Activated naive CD4-positive, alpha-beta T cell treated with Interleukin-2 at 50 U/mL for 16 hours (primary cell): ENCODE measurements at regions not wholly inside any gene's neighbourhood (a gene's known extent, or its start where the extent isn't known, plus 50 kb on each side); places are given as distances from the start of the nearest gene placed in this dataset.
"Not testable (repeated sequence)": the region's sequence is repeated elsewhere in the genome, so short reads cannot be mapped to it uniquely, and the experiment has no call there.

ENCODE experiments used
- DNase-seq: peaks from one replicate; pipeline ENCODE4 v3.0.0-alpha.2; 2020

GRCh38 chr6:53446151-53446550 is 97.4 kb upstream of the ELOVL5 start:
- DNase-seq, result no peak

GRCh38 chr6:53441761-53442160 is 93.0 kb upstream of the ELOVL5 start:
- no peak for DNase-seq

GRCh38 chr6:53441035-53441493 is 92.3 kb upstream of the ELOVL5 start:
- no peak for DNase-seq

GRCh38 chr6:53440336-53440945 is 91.7 kb upstream of the ELOVL5 start:
- no peak for DNase-seq

- DNase-seq, result no peak
Measured at GRCh38 chr6:53439556-53439955, 90.8 kb upstream of the ELOVL5 start.

GRCh38 chr6:53437557-53438202 is 88.9 kb upstream of the ELOVL5 start:
- no peak for DNase-seq

- DNase-seq, result no peak
Measured at GRCh38 chr6:53436526-53437303, 88.0 kb upstream of the ELOVL5 start.

GRCh38 chr6:53433951-53434285 is 85.2 kb upstream of the ELOVL5 start:
- DNase-seq, result no peak

GRCh38 chr6:53433261-53433950 is 84.7 kb upstream of the ELOVL5 start:
- no peak for DNase-seq

- no peak for DNase-seq
Measured at GRCh38 chr6:53432318-53433161, 83.8 kb upstream of the ELOVL5 start.

GRCh38 chr6:53431704-53432103 is 83.0 kb upstream of the ELOVL5 start:
- no peak for DNase-seq

- no peak for DNase-seq
Measured at GRCh38 chr6:53429401-53429800, 80.7 kb upstream of the ELOVL5 start.

GRCh38 chr6:53428886-53429285 is 80.1 kb upstream of the ELOVL5 start:
- DNase-seq, result no peak

- DNase-seq, result no peak
Measured at GRCh38 chr6:53426667-53427270, 78.0 kb upstream of the ELOVL5 start.

GRCh38 chr6:53426117-53426516 is 77.4 kb upstream of the ELOVL5 start:
- DNase-seq, result no peak

GRCh38 chr6:53424976-53425718 is 76.4 kb upstream of the ELOVL5 start:
- DNase-seq, result no peak

- no peak for DNase-seq
Measured at GRCh38 chr6:53424300-53424699, 75.5 kb upstream of the ELOVL5 start.

- DNase-seq, result not testable (repeated sequence)
Measured at GRCh38 chr6:53423560-53423959, 74.8 kb upstream of the ELOVL5 start.

- no peak for DNase-seq
Measured at GRCh38 chr6:53419026-53419425, 70.3 kb upstream of the ELOVL5 start.

- no peak for DNase-seq
Measured at GRCh38 chr6:53418288-53418687, 69.5 kb upstream of the ELOVL5 start.

- DNase-seq, result no peak
Measured at GRCh38 chr6:53417141-53417540, 68.4 kb upstream of the ELOVL5 start.
